K562 (cell line): ENCODE measurements at regions not wholly inside any gene's neighbourhood (a gene's known extent, or its start where the extent isn't known, plus 50 kb on each side); places are given as distances from the start of the nearest gene placed in this dataset.

Source experiments
- ATAC-seq: fragments of 200-7000 bp; cut with Tn5 transposase; 3 replicates; pipeline ENCODE4 v1.9.1; 2020; ENCODE audit warnings: moderate library complexity
- BruUV-seq: library from RNA; stranded (reverse); fragments of 400-500 nt; replicated peaks from 2 replicates; lab custom pipeline; 2021; lab: Mats Ljungman, UMichigan
- CTCF ChIA-PET: fragments of 300-600 bp; formaldehyde crosslinking; extraction: SDS; loops from one replicate; lab custom pipeline; 2021; ENCODE audit warnings: low intra/inter-chr PET ratio; lab: Yijun Ruan, JAX
- POLR2A ChIA-PET: fragments of 300-600, 350-650 bp; sonication (Branson Sonifier 250); formaldehyde crosslinking; extraction: SDS; loops from one replicate; lab custom pipeline; 2021; ENCODE audit warnings: antibody characterized with exemption, inconsistent platforms; lab: Yijun Ruan, JAX
- DNase-seq, 4 experiments: peaks; one replicate each; pipeline versions ENCODE4 v3.0.0 to v3.0.0-alpha.2; 2011 to 2018; ENCODE audit warnings: low spot score in 3 of 4, mixed read lengths in 3 of 4; ENCODE audit errors: extremely low read depth in 1 of 4
- FAIRE-seq: peaks from 2 replicates; lab custom pipeline; 2011; peaks lifted over from hg19 to GRCh38; lab: Jason Lieb, UNC
- H2AFZ ChIP-seq: 2 replicates; pipeline ENCODE4 v1.6.0; 2011; ENCODE audit warnings: low read depth, low read length, control low read depth, inconsistent platforms
- H3K27ac ChIP-seq: fragments of 200-600 bp; 3 replicates; pipeline ENCODE4 v1.8.0; 2011; ENCODE audit warnings: low read depth, mild to moderate bottlenecking, control low read depth, inconsistent platforms, low read length, moderate library complexity, mixed read lengths; ENCODE audit errors: extremely low read depth
- H3K27me3 ChIP-seq, 2 experiments: fragments of 300-600 bp in 1 of 2; 2 replicates in 1 of 2; 3 replicates in 1 of 2; pipeline versions ENCODE4 v1.6.0 to v1.8.0; 2011; ENCODE audit warnings: inconsistent platforms in 2 of 2, low read length in 2 of 2, mild to moderate bottlenecking in 1 of 2, mixed read lengths in 1 of 2, moderate library complexity in 1 of 2; ENCODE audit not compliant: control insufficient read depth in 2 of 2, insufficient read depth in 2 of 2
- H3K36me3 ChIP-seq: fragments of 300-600 bp; 3 replicates; pipeline ENCODE4 v1.8.0; 2011; ENCODE audit warnings: mild to moderate bottlenecking, low read length, inconsistent platforms; ENCODE audit not compliant: control insufficient read depth, insufficient read depth
- H3K4me1 ChIP-seq, 2 experiments: fragments of 200-600 bp in 1 of 2; replicated peaks in 1 of 2; 2 replicates in 1 of 2; 3 replicates in 1 of 2; pipeline versions ENCODE4 v1.5.1 to v1.8.0; 2011; ENCODE audit warnings: inconsistent platforms in 2 of 2, low read length in 2 of 2, mild to moderate bottlenecking in 1 of 2, mixed read lengths in 1 of 2, moderate library complexity in 1 of 2; ENCODE audit not compliant: control insufficient read depth in 2 of 2, insufficient read depth in 2 of 2
- H3K4me2 ChIP-seq: 2 replicates; pipeline ENCODE4 v1.6.1; 2011; ENCODE audit warnings: low read length, control low read depth, inconsistent platforms, mixed read lengths; ENCODE audit not compliant: insufficient read depth
- H3K4me3 ChIP-seq: fragments of 200-600 bp; sonication (generic), shearing (Covaris generic); 2 replicates; pipeline ENCODE4 v1.5.1; 2016; ENCODE audit warnings: control low read depth, inconsistent platforms
- H3K79me2 ChIP-seq: fragments of 200-600 bp; 3 replicates; pipeline ENCODE4 v1.8.0; 2011; ENCODE audit warnings: low read length, inconsistent platforms; ENCODE audit not compliant: control insufficient read depth, insufficient read depth
- H3K9ac ChIP-seq, 2 experiments: 2 replicates each; pipeline versions ENCODE4 v1.6.0 to v1.6.1; 2011; ENCODE audit warnings: low read depth in 2 of 2, low read length in 2 of 2, control low read depth in 1 of 2, inconsistent platforms in 1 of 2, mild to moderate bottlenecking in 1 of 2, mixed read lengths in 1 of 2; ENCODE audit not compliant: insufficient read depth in 1 of 2
- H3K9me1 ChIP-seq: one replicate; pipeline ENCODE4 v1.6.0; 2011; ENCODE audit warnings: inconsistent platforms, mild to moderate bottlenecking, low read length, moderate library complexity; ENCODE audit not compliant: control insufficient read depth, insufficient read depth
- H3K9me3 ChIP-seq: replicated peaks from 2 replicates; pipeline ENCODE4 v1.5.1; 2011; ENCODE audit warnings: low read depth, low read length, inconsistent platforms; ENCODE audit not compliant: control insufficient read depth, insufficient read depth
- H4K20me1 ChIP-seq: replicated peaks from 2 replicates; pipeline ENCODE4 v1.6.1; 2011; ENCODE audit warnings: low read length, inconsistent platforms, mixed read lengths; ENCODE audit not compliant: control insufficient read depth, insufficient read depth
- BCL6 ChIP-seq: fragments of 250-450 bp; sonication (Bioruptor Pico); IDR thresholded peaks from 2 replicates; pipeline ENCODE4 v1.4.0; 2020
- BRF1 ChIP-seq: IDR thresholded peaks from 3 replicates; pipeline ENCODE4 v1.6.1; 2011; ENCODE audit warnings: borderline replicate concordance, mild to moderate bottlenecking; ENCODE audit not compliant: insufficient read length; ENCODE audit errors: extremely low read depth
- ESRRA ChIP-seq: fragments of 450-650 bp; IDR thresholded peaks from 2 replicates; pipeline ENCODE4 v1.6.1; 2014; ENCODE audit warnings: low read depth, mild to moderate bottlenecking, moderate library complexity, borderline replicate concordance
- ETV6 ChIP-seq, 3 experiments: fragments of 150-350 bp in 1 of 3; sonication (generic) in 1 of 3; formaldehyde crosslinking in 1 of 3; IDR thresholded peaks; 2 replicates each; pipeline versions ENCODE4 v1.6.1 to v1.8.0; 2014 to 2022; ENCODE audit warnings: borderline replicate concordance in 2 of 3, low read depth in 2 of 3, antibody characterized with exemption in 1 of 3, low read length in 1 of 3, mild to moderate bottlenecking in 1 of 3, missing genetic modification reagents in 1 of 3
- FOXJ2 ChIP-seq: fragments of 200-800 bp; sonication (Bioruptor generic); IDR thresholded peaks from 2 replicates; pipeline ENCODE4 v1.6.1; 2016; ENCODE audit warnings: missing genetic modification characterization, missing compliant biosample characterization
- GABPB2 ChIP-seq: fragments of 250-450 bp; sonication (Bioruptor Pico); conservative IDR thresholded peaks from 2 replicates; pipeline ENCODE4 v1.5.1; 2021; ENCODE audit warnings: mild to moderate bottlenecking
- HIVEP1 ChIP-seq: fragments of 250-450 bp; sonication (Bioruptor Pico); IDR thresholded peaks from 2 replicates; pipeline ENCODE4 v1.4.0; 2020; ENCODE audit warnings: mild to moderate bottlenecking
- IFI16 ChIP-seq: fragments of 250-450 bp; sonication (Bioruptor Pico); IDR thresholded peaks from 2 replicates; pipeline ENCODE4 v2.1.2; 2022; ENCODE audit warnings: mild to moderate bottlenecking, inconsistent platforms
- KDM2B ChIP-seq: fragments of 250-450 bp; sonication (Bioruptor Pico); IDR thresholded peaks from 2 replicates; pipeline ENCODE4 v1.8.0; 2021; ENCODE audit warnings: mild to moderate bottlenecking, moderate library complexity
- NBN ChIP-seq: fragments of 450-650 bp; IDR thresholded peaks from 2 replicates; pipeline ENCODE4 v1.6.1; 2016; ENCODE audit warnings: low read depth, mild to moderate bottlenecking
- NFIX ChIP-seq: fragments of 250-450 bp; sonication (Bioruptor Pico); IDR thresholded peaks from 2 replicates; pipeline ENCODE4 v1.4.0; 2020; ENCODE audit warnings: low read depth, mild to moderate bottlenecking, moderate library complexity
- NFRKB ChIP-seq: fragments of 450-650 bp; IDR thresholded peaks from 2 replicates; pipeline ENCODE4 v1.6.1; 2016; ENCODE audit warnings: low read depth
- PYGO2 ChIP-seq: fragments of 450-650 bp; IDR thresholded peaks from 2 replicates; pipeline ENCODE4 v1.6.1; 2016; ENCODE audit warnings: mild to moderate bottlenecking, missing genetic modification characterization, moderate library complexity, missing compliant biosample characterization
- TCF7 ChIP-seq: sonication (generic); IDR thresholded peaks from 2 replicates; pipeline ENCODE4 v1.6.1; 2016; ENCODE audit warnings: antibody characterized with exemption, borderline replicate concordance
- ZNF436 ChIP-seq: fragments of 250-450, 450-650 bp; sonication (Bioruptor Pico); formaldehyde crosslinking; IDR thresholded peaks from 2 replicates; pipeline ENCODE4 v1.7.0; 2020; ENCODE audit warnings: mild to moderate bottlenecking
- ZSCAN29 ChIP-seq: fragments of 450-650 bp; IDR thresholded peaks from 2 replicates; pipeline ENCODE4 v1.6.1; 2017
- in situ Hi-C: fragments of 300-500 bp; cut with MboI; formaldehyde crosslinking; loops from 4 replicates; pipeline ENCODE4 v1.15.0; 2018; ENCODE audit warnings: inconsistent platforms, mixed read lengths
- intact Hi-C: fragments of 100-400 bp; cut with micrococcal nuclease; formaldehyde crosslinking; loops from 2 replicates; pipeline ENCODE4 v1.14.2; 2022

- TF ChIP-seq ETV6 (IDR thresholded peaks at IDR 0.05; ENCODE audit: borderline replicate concordance in 1 of 2, low read depth in 2 of 2, low read length in 1 of 2) (no peak), ETV6 (CRISPR knock-in tag; IDR thresholded peaks at IDR 0.05; ENCODE audit: borderline replicate concordance) (no peak), KDM2B (CRISPR knock-in tag) (no peak), GABPB2 (CRISPR knock-in tag) (no peak), NFIX (CRISPR knock-in tag) (no peak), ESRRA (no peak)
Observed at GRCh38 chrX:81392396-81392795, 190.5 kb downstream of the SH3BGRL start (continued).

- DNase-seq (no peak), FAIRE-seq (no peak), ATAC-seq (no peak)
- H3K36me3 ChIP-seq: no peaks in the 10 kb centered on the region
- H3K4me3 ChIP-seq: no peak overlapping the region
- no peaks in the 10 kb centered on the region for H3K4me1 ChIP-seq
- H3K27ac ChIP-seq: no peak overlapping the region
- H3K4me2 ChIP-seq: no peak overlapping the region
- TF ChIP-seq BCL6: no peak
- TF ChIP-seq FOXJ2: no peak
- no peak for TF ChIP-seq IFI16 (CRISPR knock-in tag)
- TF ChIP-seq ZSCAN29: no peak
- TF ChIP-seq ZNF436 (CRISPR knock-in tag): no peak
- no peak for TF ChIP-seq NFRKB
- TF ChIP-seq NBN: no peak
- no peak for TF ChIP-seq BRF1
- no peak for TF ChIP-seq TCF7
- TF ChIP-seq PYGO2 (tag): no peak
- TF ChIP-seq HIVEP1: no peak
- H3K9ac ChIP-seq: no peak overlapping the region
- intact Hi-C loops: no loop called here
- no peak overlapping the region for H2AFZ ChIP-seq
- H4K20me1 ChIP-seq: no peaks in the 10 kb centered on the region
- H3K9me3 ChIP-seq: no peaks in the 10 kb centered on the region
- no peaks in the 10 kb centered on the region for H3K9me1 ChIP-seq
- no TSS peak for BruUV-seq
- ChIA-PET CTCF (no interaction called here), POLR2A (interaction anchor here (0.6 kb wide), 1 partner anchor 8 kb away, joined by 3 read pairs; no protein-coding TSS in a partner anchor)
- no peaks in the 10 kb centered on the region for H3K79me2 ChIP-seq
- in situ Hi-C loops: no loop called here
- no peaks in the 10 kb centered on the region for H3K27me3 ChIP-seq
Observed at GRCh38 chrX:81405781-81406180, 203.9 kb downstream of the SH3BGRL start.
